ENCODE measurements at regions not wholly inside any gene's neighbourhood (a gene's known extent, or its start where the extent isn't known, plus 50 kb on each side); places are given as distances from the start of the nearest gene placed in this dataset.

- TF ChIP-seq CTCF (IDR thresholded peaks at IDR 0.05; ENCODE audit: low read depth, low read length) = no peak
- DNase-seq (ENCODE audit: low read depth, low spot score) = no peak
- Histone ChIP-seq H3K27me3 (ENCODE audit: control insufficient read depth, insufficient read depth, low read length) (peaks cover 2% of the 10 kb centered on the region), H3K9me3 (ENCODE audit: control insufficient read depth, insufficient read depth, low read length) (no peaks in the 10 kb centered on the region; the same call in 1 of the 2 replicates), H3K27ac (ENCODE audit: low read depth, low read length) (no peak overlapping the region), H3K4me3 (ENCODE audit: low read depth, low read length) (no peak overlapping the region)
- POLR2A ChIA-PET = no interaction called here
- CTCF ChIA-PET = no interaction called here
Measured at GRCh38 chr7:98470485-98471240, 69.8 kb upstream of the BAIAP2L1 start.

- TF ChIP-seq CTCF (IDR thresholded peaks at IDR 0.05; ENCODE audit: low read depth, low read length) = no peak
- no peak for DNase-seq (ENCODE audit: low read depth, low spot score)
- POLR2A ChIA-PET = no interaction called here
- Histone ChIP-seq H3K9me3 (ENCODE audit: control insufficient read depth, insufficient read depth, low read length) (no peaks in the 10 kb centered on the region; the same call in 1 of the 2 replicates), H3K4me3 (ENCODE audit: low read depth, low read length) (no peak overlapping the region), H3K27ac (ENCODE audit: low read depth, low read length) (no peak overlapping the region), H3K27me3 (ENCODE audit: control insufficient read depth, insufficient read depth, low read length) (peaks cover 4% of the 10 kb centered on the region)
- CTCF ChIA-PET = no interaction called here
Measured at GRCh38 chr7:98469088-98469487, 68.2 kb upstream of the BAIAP2L1 start.

- POLR2A ChIA-PET = no interaction called here
- H3K4me3 ChIP-seq (ENCODE audit: low read depth, low read length) = no peak overlapping the region
- no peak for DNase-seq (ENCODE audit: low read depth, low spot score)
- H3K27ac ChIP-seq (ENCODE audit: low read depth, low read length) = no peak overlapping the region
- H3K27me3 ChIP-seq (ENCODE audit: control insufficient read depth, insufficient read depth, low read length) = peaks cover 4% of the 10 kb centered on the region
- no peak for TF ChIP-seq CTCF (IDR thresholded peaks at IDR 0.05; ENCODE audit: low read depth, low read length)
- no peaks in the 10 kb centered on the region; the same call in 1 of the 2 replicates for H3K9me3 ChIP-seq (ENCODE audit: control insufficient read depth, insufficient read depth, low read length)
- CTCF ChIA-PET = no interaction called here
Measured at GRCh38 chr7:98467570-98468312, 66.9 kb upstream of the BAIAP2L1 start.

- no peak for TF ChIP-seq CTCF (IDR thresholded peaks at IDR 0.05; ENCODE audit: low read depth, low read length)
- DNase-seq (ENCODE audit: low read depth, low spot score) = no peak
- H3K27ac ChIP-seq (ENCODE audit: low read depth, low read length) = no peak overlapping the region
- peaks cover 2% of the 10 kb centered on the region for H3K27me3 ChIP-seq (ENCODE audit: control insufficient read depth, insufficient read depth, low read length)
- no peak overlapping the region for H3K4me3 ChIP-seq (ENCODE audit: low read depth, low read length)
- no peaks in the 10 kb centered on the region for H3K9me3 ChIP-seq (ENCODE audit: control insufficient read depth, insufficient read depth, low read length)
- POLR2A ChIA-PET = no interaction called here
- CTCF ChIA-PET = no interaction called here
Measured at GRCh38 chr7:98465022-98465421, 64.1 kb upstream of the BAIAP2L1 start.

- ChIA-PET CTCF (no interaction called here), POLR2A (no interaction called here)
- DNase-seq (ENCODE audit: low read depth, low spot score) = no peak
- H3K27me3 ChIP-seq (ENCODE audit: control insufficient read depth, insufficient read depth, low read length) = peaks cover 2% of the 10 kb centered on the region
- H3K9me3 ChIP-seq (ENCODE audit: control insufficient read depth, insufficient read depth, low read length) = no peaks in the 10 kb centered on the region
- no peak for TF ChIP-seq CTCF (IDR thresholded peaks at IDR 0.05; ENCODE audit: low read depth, low read length)
- H3K4me3 ChIP-seq (ENCODE audit: low read depth, low read length) = no peak overlapping the region
- H3K27ac ChIP-seq (ENCODE audit: low read depth, low read length) = no peak overlapping the region
Measured at GRCh38 chr7:98464558-98464940, 63.7 kb upstream of the BAIAP2L1 start.
